ENCODE measurements at regions not wholly inside any gene's neighbourhood (a gene's known extent, or its start where the extent isn't known, plus 50 kb on each side); places are given as distances from the start of the nearest gene placed in this dataset.

- TF ChIP-seq CTCF (IDR thresholded peaks at IDR 0.05), result no peak
- no peak for TF ChIP-seq POLR2A (IDR thresholded peaks at IDR 0.05)
Measured at GRCh38 chr21:24265987-24266386, 1341.3 kb downstream of the MRPL39 start.
